Loucy (cell line): ENCODE measurements at regions not wholly inside any gene's neighbourhood (a gene's known extent, or its start where the extent isn't known, plus 50 kb on each side); places are given as distances from the start of the nearest gene placed in this dataset.

Experiments used
- H2AFZ ChIP-seq: fragments of 200-600 bp; sonication (generic); 2 replicates; pipeline ENCODE4 v1.6.0; 2016; ENCODE audit warnings: antibody characterized with exemption, mild to moderate bottlenecking, low read length, moderate library complexity
- H3F3A ChIP-seq: fragments of 200-600 bp; 2 replicates; pipeline ENCODE4 v1.6.0; 2016; ENCODE audit warnings: antibody characterized with exemption, low read depth, mild to moderate bottlenecking
- H3K27me3 ChIP-seq: fragments of 200-600 bp; sonication (generic); 2 replicates; pipeline ENCODE4 v1.6.1; 2014; ENCODE audit warnings: low read length, mild to moderate bottlenecking; ENCODE audit not compliant: insufficient read depth, poor library complexity, severe bottlenecking
- H3K36me3 ChIP-seq: fragments of 200-600 bp; sonication (generic); 2 replicates; pipeline ENCODE4 v1.6.1; 2016; ENCODE audit warnings: low read length; ENCODE audit not compliant: insufficient read depth
- H3K4me1 ChIP-seq: fragments of 200-600 bp; sonication (generic); 2 replicates; pipeline ENCODE4 v1.5.1; 2014; ENCODE audit warnings: low read length, mild to moderate bottlenecking; ENCODE audit not compliant: insufficient read depth, poor library complexity, severe bottlenecking
- H3K4me2 ChIP-seq: fragments of 200-600 bp; sonication (generic); 2 replicates; pipeline ENCODE4 v1.6.0; 2014; ENCODE audit warnings: antibody characterized with exemption, low read length, low read depth, mild to moderate bottlenecking; ENCODE audit not compliant: poor library complexity, severe bottlenecking
- H3K4me3 ChIP-seq: fragments of 200-600 bp; sonication (generic); 2 replicates; pipeline ENCODE4 v1.5.1; 2014; ENCODE audit warnings: low read length, mild to moderate bottlenecking, mixed read lengths; ENCODE audit not compliant: poor library complexity, severe bottlenecking
- H3K79me2 ChIP-seq: fragments of 200-600 bp; sonication (generic); 2 replicates; pipeline ENCODE4 v1.6.1; 2014; ENCODE audit warnings: low read length; ENCODE audit not compliant: insufficient read depth
- H3K9ac ChIP-seq: fragments of 200-600 bp; sonication (generic); 2 replicates; pipeline ENCODE4 v1.6.0; 2014; ENCODE audit warnings: mild to moderate bottlenecking, low read depth, low read length, moderate library complexity; ENCODE audit not compliant: poor library complexity, severe bottlenecking
- H3K9me2 ChIP-seq: fragments of 200-600 bp; sonication (generic); replicated peaks from 2 replicates; pipeline ENCODE4 v1.6.1; 2016; ENCODE audit warnings: low read depth, low read length, mixed read lengths
- H3K9me3 ChIP-seq: fragments of 200-600 bp; sonication (generic); 2 replicates; pipeline ENCODE4 v1.6.1; 2014; ENCODE audit warnings: mild to moderate bottlenecking, antibody characterized with exemption, low read length, low read depth; ENCODE audit not compliant: insufficient read depth
- H4K20me1 ChIP-seq: fragments of 200-600 bp; sonication (generic); 2 replicates; pipeline ENCODE4 v1.6.0; 2014; ENCODE audit warnings: antibody characterized with exemption, low read length, mild to moderate bottlenecking; ENCODE audit not compliant: insufficient read depth, poor library complexity, severe bottlenecking
- EZH2phosphoT487 ChIP-seq: fragments of 200-600 bp; IDR thresholded peaks from 2 replicates; pipeline ENCODE4 v1.6.1; 2018; ENCODE audit warnings: antibody characterized with exemption, mild to moderate bottlenecking, moderate library complexity, borderline replicate concordance
- TF ChIP-seq, protein P1 (sequence below): fragments of 200-600 bp; sonication (generic); conservative IDR thresholded peaks from 2 replicates; pipeline ENCODE4 v1.5.1; 2014; ENCODE audit warnings: mild to moderate bottlenecking, antibody characterized with exemption, low read length

DNA sequence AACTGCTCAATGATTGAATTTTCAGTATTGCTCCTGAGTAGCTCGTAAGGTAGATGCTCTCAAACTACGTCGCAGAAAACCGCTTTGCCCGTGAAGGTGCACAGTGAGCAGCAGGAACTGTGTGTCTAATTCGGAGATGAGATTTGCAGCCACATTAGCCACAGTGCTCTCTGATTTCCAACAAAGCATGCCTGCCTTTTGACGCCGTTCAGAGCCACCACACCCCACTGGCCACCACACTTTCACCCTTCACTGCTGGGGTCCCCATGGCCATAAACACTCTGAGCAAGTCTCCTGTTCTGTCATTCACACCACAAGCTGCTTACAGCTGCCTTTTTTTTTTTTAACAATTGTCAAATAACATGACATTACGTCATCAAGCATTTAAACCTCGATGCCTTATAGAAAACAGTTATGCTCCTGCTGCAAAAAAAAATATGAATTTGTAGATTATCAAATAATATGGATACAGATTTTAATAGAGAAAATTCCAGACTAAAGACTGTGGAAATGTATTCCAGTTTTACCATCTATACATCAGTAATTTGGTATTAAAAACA lies 578.8 kb upstream of the PFKP start:
- no peaks in the 10 kb centered on the region for H3K79me2 ChIP-seq
- H3K36me3 ChIP-seq: no peaks in the 10 kb centered on the region
- no peak for TF ChIP-seq EZH2phosphoT487
- TF ChIP-seq, protein P1, sequence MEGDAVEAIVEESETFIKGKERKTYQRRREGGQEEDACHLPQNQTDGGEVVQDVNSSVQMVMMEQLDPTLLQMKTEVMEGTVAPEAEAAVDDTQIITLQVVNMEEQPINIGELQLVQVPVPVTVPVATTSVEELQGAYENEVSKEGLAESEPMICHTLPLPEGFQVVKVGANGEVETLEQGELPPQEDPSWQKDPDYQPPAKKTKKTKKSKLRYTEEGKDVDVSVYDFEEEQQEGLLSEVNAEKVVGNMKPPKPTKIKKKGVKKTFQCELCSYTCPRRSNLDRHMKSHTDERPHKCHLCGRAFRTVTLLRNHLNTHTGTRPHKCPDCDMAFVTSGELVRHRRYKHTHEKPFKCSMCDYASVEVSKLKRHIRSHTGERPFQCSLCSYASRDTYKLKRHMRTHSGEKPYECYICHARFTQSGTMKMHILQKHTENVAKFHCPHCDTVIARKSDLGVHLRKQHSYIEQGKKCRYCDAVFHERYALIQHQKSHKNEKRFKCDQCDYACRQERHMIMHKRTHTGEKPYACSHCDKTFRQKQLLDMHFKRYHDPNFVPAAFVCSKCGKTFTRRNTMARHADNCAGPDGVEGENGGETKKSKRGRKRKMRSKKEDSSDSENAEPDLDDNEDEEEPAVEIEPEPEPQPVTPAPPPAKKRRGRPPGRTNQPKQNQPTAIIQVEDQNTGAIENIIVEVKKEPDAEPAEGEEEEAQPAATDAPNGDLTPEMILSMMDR: no peak
- no peaks in the 10 kb centered on the region for H3F3A ChIP-seq
- no peaks in the 10 kb centered on the region for H3K9me2 ChIP-seq
- H3K4me3 ChIP-seq: no peak overlapping the region
- no peaks in the 10 kb centered on the region for H3K27me3 ChIP-seq
- no peak overlapping the region for H3K9ac ChIP-seq
- no peaks in the 10 kb centered on the region for H3K9me3 ChIP-seq
- no peak overlapping the region for H2AFZ ChIP-seq
- no peaks in the 10 kb centered on the region for H4K20me1 ChIP-seq
- H3K4me1 ChIP-seq: peaks cover 5% of the 10 kb centered on the region
- no peak overlapping the region for H3K4me2 ChIP-seq

DNA sequence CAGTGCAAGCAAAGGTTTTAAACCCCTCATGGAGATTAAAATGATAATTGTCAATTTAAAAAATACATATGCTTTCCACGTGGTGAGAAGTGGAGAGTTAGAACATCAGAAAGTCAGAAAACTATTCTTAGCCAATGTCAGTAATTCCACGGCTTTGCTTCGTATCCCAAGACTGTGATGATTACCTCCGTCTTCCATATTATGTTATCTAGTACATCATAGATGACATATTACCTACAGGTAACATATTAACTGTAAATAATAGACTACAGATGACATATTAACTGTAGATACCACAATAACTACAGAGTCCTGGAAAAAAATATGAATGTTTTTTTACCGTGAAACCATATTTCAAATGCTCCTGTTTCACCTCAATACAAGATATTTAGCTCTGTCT lies 579.4 kb upstream of the PFKP start:
- H3K79me2 ChIP-seq: no peaks in the 10 kb centered on the region

DNA sequence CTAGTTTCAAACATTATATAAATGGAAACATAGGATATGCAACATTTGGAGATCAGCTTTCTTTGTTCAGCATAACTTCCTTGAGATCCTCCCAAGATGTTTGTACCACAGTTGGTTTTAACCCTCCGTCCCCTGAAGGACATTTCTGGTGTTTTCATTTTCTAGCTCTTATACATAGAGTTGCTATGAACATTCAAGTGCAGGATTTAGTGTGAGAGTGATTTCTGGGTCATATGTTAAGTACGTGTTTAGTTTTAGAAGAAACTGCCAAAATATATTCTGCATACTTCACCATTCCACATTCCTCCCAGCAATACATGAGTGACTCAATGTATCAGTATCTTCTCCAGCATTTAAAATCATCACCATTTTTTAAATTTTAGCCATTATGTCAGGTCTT lies 588.7 kb upstream of the PFKP start:
- H3K4me2 ChIP-seq: no peak overlapping the region
- H3K4me3 ChIP-seq: no peak overlapping the region
- H3K9ac ChIP-seq: no peak overlapping the region
- no peak overlapping the region for H2AFZ ChIP-seq
- no peaks in the 10 kb centered on the region for H3K27me3 ChIP-seq
- H4K20me1 ChIP-seq: no peaks in the 10 kb centered on the region
- TF ChIP-seq, protein P1: no peak
- TF ChIP-seq EZH2phosphoT487: no peak
- H3K4me1 ChIP-seq: no peaks in the 10 kb centered on the region
- no peaks in the 10 kb centered on the region for H3K36me3 ChIP-seq
- no peaks in the 10 kb centered on the region for H3K79me2 ChIP-seq
- no peaks in the 10 kb centered on the region for H3K9me2 ChIP-seq
- H3K9me3 ChIP-seq: no peaks in the 10 kb centered on the region
- H3F3A ChIP-seq: no peaks in the 10 kb centered on the region

More for the DNA sequence above, 579.4 kb upstream of the PFKP start:
- H3K4me3 ChIP-seq: no peak overlapping the region
- no peaks in the 10 kb centered on the region for H3K9me2 ChIP-seq
- no peak overlapping the region for H3K9ac ChIP-seq
- H3K27me3 ChIP-seq: no peaks in the 10 kb centered on the region
- no peaks in the 10 kb centered on the region for H3K36me3 ChIP-seq
- H2AFZ ChIP-seq: no peak overlapping the region
- peaks cover 5% of the 10 kb centered on the region for H3K4me1 ChIP-seq
- H3K4me2 ChIP-seq: no peak overlapping the region
- H3K9me3 ChIP-seq: no peaks in the 10 kb centered on the region
- TF ChIP-seq EZH2phosphoT487: no peak
- TF ChIP-seq, protein P1: no peak
- H3F3A ChIP-seq: no peaks in the 10 kb centered on the region
- H4K20me1 ChIP-seq: no peaks in the 10 kb centered on the region
